Fibroblast of peridontal ligament (primary cell): ENCODE measurements at regions not wholly inside any gene's neighbourhood (a gene's known extent, or its start where the extent isn't known, plus 50 kb on each side); places are given as distances from the start of the nearest gene placed in this dataset.
"Not testable (repeated sequence)": the region's sequence is repeated elsewhere in the genome, so short reads cannot be mapped to it uniquely, and the experiment has no call there.

Experiments
- DNase-seq: peaks from one replicate; pipeline ENCODE4 v3.0.0-alpha.2; 2010; ENCODE audit errors: extremely low read depth

- no peak for DNase-seq
These were observed 383.9 kb upstream of the DPH6 start for GRCh38 chr15:35929740-35930444.

- no peak for DNase-seq
These were observed 385.9 kb upstream of the DPH6 start for GRCh38 chr15:35931799-35932341.

GRCh38 chr15:35932531-35932930 is 386.6 kb upstream of the DPH6 start:
- no peak for DNase-seq

GRCh38 chr15:35933531-35933930 is 387.6 kb upstream of the DPH6 start:
- no peak for DNase-seq

GRCh38 chr15:35934383-35935049 is 388.6 kb upstream of the DPH6 start:
- no peak for DNase-seq

- no peak for DNase-seq
These were observed 390.3 kb upstream of the DPH6 start for GRCh38 chr15:35936284-35936683.

- DNase-seq: no peak
These were observed 391.4 kb upstream of the DPH6 start for GRCh38 chr15:35937380-35937779.

- no peak for DNase-seq
These were observed 399.1 kb upstream of the DPH6 start for GRCh38 chr15:35944945-35945585.

GRCh38 chr15:35953424-35953823 is 407.5 kb upstream of the DPH6 start:
- DNase-seq: no peak

GRCh38 chr15:35956056-35956455 is 410.1 kb upstream of the DPH6 start:
- no peak for DNase-seq

GRCh38 chr15:35958021-35958420 is 412.1 kb upstream of the DPH6 start:
- no peak for DNase-seq

- DNase-seq: no peak
These were observed 413.0 kb upstream of the DPH6 start for GRCh38 chr15:35958975-35959374.

GRCh38 chr15:35963326-35963725 is 417.4 kb upstream of the DPH6 start:
- peak; percentile 46 for DNase-seq

GRCh38 chr15:35966781-35967180 is 420.8 kb upstream of the DPH6 start:
- DNase-seq: no peak

- DNase-seq: not testable (repeated sequence)
These were observed 422.0 kb upstream of the DPH6 start for GRCh38 chr15:35967968-35968367.

- no peak for DNase-seq
These were observed 427.1 kb upstream of the DPH6 start for GRCh38 chr15:35973029-35973428.

- DNase-seq: no peak
These were observed 428.1 kb upstream of the DPH6 start for GRCh38 chr15:35974052-35974451.

GRCh38 chr15:35975941-35976340 is 430.0 kb upstream of the DPH6 start:
- no peak for DNase-seq

GRCh38 chr15:35979608-35980007 is 433.6 kb upstream of the DPH6 start:
- DNase-seq: no peak

- peak; percentile 51 for DNase-seq
These were observed 434.8 kb upstream of the DPH6 start for GRCh38 chr15:35980719-35981118.

GRCh38 chr15:35986191-35986721 is 440.3 kb upstream of the DPH6 start:
- no peak for DNase-seq

- DNase-seq: no peak
These were observed 441.1 kb upstream of the DPH6 start for GRCh38 chr15:35987056-35987455.

- DNase-seq: no peak
These were observed 445.4 kb upstream of the DPH6 start for GRCh38 chr15:35991386-35991785.
